HG03280 (cell line): ENCODE measurements at regions not wholly inside any gene's neighbourhood (a gene's known extent, or its start where the extent isn't known, plus 50 kb on each side); places are given as distances from the start of the nearest gene placed in this dataset.
"Not testable (repeated sequence)": the region's sequence is repeated elsewhere in the genome, so short reads cannot be mapped to it uniquely, and the experiment has no call there.

Experiments
- ATAC-seq: cut with Tn5 transposase; IDR thresholded peaks from one replicate; pipeline ENCODE4 v1.9.1; 2021; ENCODE audit warnings: mild to moderate bottlenecking, moderate library complexity; ENCODE audit not compliant: unreplicated experiment

DNA sequence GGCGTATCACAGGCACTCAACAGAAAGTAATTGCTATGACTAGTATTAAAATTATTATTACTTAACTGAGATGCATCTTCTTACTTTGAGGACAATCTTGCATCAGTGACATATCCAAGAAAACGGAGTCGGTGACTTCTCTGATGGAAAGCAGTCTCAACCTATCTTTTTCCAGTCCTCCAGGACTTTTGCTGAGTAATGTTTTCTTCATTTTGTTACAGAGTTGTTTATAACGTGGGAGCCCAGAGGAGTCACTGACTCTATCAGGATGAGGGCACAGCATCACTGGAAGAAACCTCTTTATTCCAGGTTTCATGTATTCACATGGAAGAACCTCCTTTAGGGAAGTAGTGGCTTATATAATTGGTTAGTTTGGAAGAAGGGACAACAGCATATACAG is 51.5 kb upstream of the MELK start:
- ATAC-seq: no peak

DNA sequence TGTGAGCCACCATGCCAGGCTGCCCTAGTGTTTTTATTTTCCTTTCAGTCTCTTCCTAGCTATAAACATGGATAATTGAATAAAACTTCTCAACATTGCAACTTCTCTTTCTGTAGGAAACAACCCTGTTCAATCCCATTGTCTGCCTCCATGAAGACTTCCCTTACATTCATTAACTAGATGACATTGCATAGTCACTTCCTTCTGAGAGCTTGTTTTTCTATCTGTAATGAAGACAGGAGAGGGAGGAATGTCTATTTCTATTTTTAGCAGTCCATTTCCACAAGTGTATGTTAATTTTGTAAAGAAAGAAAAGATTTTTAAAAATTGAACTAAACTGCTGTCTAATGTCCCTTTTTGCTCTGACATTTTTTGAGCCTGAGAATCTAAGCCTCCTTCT is 55.6 kb upstream of the MELK start:
- no peak for ATAC-seq

DNA sequence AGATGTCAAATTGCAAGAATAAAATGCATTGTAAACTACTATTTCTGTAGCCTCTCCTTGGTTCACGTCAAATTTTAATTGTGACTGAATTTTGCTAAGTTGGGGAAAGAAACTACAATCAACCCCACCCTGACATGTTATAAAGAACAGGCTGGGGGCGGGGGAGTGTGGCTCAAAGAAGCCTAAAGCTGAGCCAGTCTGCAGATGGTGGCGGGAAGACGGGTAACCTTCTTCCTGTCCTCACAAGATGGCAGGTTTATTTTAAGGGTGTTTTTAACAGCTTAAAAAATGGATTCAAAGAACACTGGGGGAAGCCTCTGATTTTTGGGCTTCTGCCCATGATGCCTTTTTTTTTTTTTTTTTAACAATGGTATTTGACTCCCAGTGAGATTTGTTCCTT is 68.5 kb upstream of the MELK start:
- ATAC-seq: no peak

DNA sequence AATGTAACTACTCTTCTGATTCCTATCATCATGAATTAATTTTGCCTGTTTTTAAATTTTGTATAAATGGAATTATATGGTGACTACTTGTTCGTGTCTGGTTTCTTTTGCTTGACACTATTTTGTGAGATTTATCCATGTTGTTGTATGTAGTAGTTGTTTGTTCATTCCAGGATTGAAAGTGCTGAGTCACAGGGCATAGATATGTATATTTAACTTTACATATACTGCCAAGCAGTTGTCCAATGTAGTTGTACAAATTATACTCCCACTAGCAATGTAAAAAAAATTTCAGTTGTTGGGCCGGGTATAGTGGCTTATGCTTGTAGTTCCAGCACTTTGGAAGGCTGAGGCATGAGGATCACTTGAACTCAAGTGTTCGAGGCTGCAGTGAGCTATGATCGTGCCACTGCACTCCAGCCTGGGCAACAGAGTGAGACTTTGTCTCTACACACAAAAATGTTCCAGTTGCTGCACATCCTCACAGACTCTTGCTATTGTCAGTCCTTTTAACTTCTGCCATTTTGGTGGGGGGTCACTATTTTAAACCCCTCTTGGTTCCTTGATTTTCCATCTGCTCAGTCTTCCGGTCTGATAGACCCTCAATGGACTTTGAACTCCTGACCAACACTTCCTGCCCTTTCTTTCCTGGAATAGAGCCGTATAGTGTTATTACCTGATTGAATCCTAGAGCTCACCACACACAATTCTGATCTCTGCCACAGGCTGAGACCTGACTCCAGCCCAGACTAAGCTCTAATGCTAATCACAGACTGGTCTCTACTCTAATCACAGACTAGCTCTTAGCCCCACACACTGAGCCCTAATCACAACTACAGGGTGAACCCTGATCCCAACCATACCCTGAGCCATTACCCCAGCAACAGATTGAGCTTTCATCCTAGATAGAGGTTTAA is 69.3 kb upstream of the MELK start:
- ATAC-seq: no peak

DNA sequence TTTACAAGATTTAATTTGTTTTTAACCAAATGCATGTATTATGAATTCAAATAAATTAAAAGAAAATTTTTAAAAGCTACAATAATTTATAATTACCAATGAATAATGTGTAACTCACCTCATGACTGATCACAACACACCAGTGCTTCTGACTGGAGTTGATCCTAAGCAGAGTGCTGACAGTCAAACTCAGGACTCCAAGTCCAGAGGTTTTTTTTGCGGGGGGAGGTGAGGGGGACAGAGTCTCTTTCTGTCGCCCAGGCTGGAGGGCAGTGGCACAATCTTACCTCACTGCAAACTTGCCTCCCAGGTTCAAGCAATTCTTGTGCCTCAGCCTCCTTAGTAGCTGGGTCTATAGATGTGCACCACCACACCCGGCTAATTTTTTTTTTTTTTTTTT is 71.0 kb upstream of the MELK start:
- ATAC-seq: no peak

DNA sequence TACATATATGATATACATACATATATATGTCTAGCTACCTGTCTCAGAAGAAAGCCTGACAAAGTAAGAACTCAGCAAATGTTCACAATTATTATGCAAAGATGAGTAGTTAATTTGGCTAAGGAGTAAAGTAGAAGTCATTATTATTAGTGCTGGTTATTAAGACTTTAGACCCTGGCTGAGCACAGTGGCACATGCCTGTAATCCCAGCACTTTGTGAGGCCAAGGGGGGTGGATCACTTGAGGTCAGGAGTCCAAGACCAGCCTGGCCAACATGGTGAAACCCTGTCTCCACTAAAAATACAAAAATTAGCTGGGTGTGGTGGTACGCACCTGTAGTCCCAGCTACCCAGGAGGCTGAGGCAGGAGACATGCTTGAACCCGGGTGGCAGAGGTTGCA is 71.8 kb upstream of the MELK start:
- not testable (repeated sequence) for ATAC-seq

DNA sequence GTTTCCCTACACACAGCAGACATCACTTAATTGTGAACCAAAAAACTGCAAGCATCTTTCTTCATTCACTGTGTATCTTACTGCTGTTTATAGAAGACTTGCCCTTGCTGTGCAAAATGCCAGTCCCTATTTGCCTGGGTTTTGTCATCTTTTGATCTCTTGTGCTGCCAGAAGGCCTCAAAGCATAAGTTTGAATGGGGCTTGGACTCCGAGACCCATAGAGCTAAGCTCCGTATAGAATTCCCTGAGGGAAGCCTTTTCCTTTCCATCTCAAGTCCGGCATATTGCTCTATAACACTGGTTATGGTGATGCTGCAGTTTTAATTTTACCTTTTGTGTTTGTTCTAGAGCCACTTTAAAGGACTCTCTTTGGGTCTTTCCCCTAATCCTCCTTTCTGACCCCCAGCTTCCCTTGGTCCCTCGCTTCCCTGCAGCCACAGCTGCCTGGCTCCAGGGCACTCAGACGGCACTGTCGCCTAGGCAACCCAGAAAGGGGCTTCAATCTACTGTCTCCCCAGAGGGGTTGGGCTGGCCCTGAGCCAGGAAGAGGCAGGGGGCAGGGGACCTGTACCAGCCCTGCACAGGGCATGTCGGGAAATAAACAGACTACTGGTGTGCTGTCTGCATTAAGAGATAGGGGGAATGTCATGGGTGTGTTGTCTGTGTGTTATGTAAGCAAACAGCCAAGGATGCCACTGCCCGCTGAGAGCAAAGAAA is 73.4 kb upstream of the MELK start:
- ATAC-seq: no peak

DNA sequence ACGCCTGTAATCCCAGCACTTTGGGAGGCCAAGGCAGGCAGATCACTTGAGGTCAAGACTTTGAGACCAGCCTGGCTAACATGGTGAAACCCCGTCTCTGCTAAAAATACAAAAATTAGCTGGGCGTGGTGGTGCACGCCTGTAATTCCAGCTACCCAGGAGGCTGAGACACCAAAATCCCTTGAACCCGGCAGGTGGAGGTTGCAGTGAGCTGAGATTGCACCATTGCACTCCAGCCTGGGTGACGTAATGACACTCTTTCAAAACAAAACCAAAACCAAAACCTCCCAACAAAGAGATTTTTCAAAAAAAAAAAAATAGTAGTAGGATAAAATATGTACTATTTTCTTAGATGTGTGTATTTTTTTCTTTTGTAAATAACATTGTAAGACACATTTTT is 79.1 kb upstream of the MELK start:
- not testable (repeated sequence) for ATAC-seq

DNA sequence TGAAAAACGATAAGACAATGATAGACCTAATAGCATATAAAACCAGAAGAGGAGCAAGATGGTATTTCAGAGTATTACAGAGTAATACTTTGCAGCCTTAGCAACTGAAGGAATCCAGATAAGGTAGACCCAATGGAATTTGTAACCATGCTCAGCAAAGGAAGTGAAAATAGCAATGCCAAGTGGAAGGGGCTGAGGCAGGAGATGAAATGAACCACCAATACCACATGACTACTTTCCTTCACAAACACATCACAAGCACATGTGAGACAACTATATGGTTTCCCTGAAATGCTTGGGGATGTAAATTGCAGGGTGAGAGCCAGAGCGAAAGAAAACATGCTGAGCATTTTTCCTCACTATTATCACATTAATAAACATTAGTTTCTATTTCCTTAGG is 79.8 kb upstream of the MELK start:
- no peak for ATAC-seq

DNA sequence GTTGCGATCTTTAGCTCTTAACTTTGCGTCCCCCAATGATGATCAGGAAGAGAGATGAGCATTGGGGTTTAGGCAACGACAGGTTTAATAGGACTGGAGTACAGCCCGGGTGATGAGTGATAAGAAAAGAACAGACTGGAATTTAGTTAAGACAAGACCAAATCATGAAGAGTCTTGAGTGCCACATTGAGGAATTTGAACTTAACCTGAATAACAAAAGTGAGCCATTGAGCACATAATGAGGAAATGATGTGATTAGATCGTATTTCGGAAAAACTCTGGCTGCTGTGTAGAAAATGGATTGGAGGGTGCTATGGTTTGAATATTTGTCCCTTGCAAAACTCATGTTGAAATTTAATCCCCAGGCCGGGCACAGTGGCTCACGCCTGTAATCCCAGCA is 83.2 kb upstream of the MELK start:
- ATAC-seq: no peak

DNA sequence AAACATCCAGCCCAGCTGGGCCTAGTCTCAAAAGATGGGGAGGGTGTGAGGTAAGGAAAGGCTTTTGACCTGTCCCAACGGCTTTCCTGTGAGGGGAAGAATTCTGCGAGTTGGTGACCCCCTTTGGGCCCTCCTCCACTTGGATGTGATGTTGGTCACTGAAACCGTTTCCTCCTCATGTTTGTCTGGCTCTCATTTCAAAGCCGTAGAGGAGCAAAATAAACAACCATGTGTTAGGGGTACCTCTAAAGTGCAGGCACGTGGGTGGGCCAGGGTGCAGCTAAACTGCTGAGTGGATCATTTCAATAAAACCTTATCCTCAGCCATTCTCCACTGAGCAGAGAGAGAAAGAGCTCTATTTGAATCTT is 84.3 kb upstream of the MELK start:
- ATAC-seq: no peak

DNA sequence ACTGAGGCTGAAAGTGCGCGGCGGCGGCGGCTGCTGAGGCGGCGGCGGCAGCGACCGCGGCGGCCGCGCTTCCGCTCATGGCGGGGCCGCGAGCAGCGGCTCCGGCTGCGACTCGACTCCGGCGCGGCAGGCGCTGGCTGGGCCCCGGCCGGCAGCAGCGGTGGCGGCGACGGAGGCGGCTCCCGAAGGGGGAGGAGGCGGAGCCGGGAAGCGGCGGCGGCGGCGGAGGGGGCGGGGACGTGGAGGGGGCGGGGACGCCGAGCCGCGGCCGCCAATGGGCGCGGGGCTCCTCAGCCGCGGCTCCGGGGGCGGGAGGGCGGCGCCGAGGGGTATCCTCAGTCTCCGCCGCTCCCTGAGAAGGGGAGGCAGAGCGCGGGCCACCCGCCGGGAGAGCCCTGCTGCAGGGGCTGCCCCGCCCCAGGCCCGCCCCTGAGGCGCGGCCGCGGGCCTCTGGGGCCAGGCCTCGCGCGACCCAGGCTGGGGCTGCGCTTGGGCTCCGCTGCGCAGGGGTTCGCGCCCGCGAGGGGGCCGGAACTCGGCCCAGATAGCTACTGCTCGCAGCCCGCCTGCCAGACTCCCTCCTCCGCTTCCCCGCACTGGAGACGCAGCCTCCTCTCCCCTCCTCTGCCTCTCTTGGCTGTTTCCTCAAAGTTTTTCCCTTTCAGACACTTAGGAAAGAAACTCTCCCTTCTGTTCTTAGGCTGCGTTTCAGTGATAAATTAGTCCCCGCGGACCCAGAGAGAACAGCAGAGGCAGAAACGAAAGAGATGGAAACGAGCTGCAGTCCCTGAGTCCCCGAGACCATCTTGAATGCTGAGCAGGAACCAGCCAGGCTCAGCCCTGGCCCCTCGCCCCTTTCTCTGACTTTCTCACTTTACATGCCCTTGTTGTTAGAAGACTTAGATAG is 85.0 kb upstream of the MELK start:
- ATAC-seq: peak; percentile 83

DNA sequence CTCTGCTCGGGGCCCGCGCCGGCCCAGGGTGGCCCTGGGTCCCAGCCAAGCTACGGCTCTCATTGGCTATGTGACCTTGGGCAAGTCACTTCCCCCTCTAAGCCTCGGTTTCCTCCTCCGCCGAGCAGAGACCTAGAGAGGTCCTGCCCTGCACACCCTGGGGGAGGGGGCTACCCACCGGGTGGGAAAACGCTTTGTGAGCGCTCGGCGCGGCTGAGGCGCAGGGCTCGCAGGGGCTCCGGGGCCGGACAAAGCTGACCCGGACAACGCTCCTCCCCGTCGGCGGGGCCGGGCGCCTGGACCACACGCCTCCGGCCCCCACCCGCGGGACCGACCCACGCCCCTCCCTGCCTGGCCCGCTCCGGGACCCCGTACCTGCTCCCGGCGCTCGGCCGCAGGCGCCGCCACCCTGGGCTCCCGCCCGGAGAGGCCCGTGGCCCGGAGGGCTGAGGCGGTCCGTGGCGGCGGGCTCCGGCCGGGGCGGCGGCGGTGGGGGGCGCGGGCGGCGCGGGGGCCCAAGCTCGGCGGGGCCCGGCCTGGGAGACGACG is 85.7 kb upstream of the MELK start:
- ATAC-seq: peak; percentile 36

DNA sequence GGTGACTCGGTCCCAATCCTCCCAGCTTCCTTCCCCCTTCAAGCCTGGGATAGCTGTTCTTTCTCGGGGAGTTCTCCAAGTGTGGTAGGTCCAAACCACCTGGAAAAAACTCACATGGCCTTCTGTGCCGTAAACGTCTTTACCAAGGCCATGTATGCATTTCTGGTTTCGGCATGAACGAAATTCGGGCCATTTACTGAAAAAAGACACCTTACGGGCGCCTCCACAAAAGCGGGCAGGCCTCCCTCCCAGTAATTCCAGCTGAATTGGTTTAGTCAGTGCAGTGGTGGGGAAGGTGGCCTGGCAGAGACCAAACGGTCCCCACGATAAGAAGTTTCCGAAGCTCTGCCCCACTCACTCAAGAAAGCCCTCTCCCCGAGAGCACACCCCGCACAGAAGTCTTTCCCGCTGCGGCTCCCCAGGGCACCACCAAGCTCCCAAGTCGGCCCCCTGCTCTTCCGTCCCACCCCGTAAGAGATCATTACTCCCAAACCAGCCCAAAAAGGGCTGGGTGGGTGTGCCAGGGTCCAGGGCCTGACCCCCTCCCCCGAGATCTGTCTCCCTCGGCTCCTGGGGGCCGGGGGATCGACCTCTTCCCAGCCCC is 86.3 kb upstream of the MELK start:
- peak; percentile 0 for ATAC-seq

DNA sequence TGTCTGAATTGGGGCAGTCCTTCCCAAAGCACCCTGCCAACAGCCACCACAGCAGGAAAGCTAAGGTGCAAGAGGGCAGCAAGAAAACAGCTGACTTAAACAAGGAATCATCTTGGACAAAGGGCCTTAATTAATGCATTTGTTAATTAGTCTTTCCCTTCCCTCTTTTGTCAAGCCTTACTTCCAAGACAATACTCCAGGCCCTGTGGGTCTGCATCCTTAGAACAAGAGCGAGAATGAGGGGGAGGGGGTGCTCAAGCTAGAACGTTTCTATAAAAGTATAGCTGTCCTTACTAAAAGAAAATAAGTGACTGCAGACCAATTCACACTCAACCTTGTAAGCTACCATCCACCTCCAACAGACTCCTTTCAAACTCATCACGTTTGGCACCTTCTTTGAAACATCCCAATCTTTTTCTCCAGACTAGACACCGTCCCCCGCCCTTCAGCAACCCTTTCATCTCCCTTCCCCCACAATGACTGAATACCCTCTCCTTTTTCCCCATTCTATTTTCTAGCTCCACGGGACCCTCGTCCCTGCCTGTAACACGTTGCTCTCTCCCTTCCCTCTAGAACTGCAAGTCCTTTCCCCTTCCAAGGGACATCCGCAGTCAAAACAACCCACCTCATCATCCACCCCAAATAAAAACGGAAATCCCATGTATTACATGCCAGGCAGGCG is 85.7 kb upstream of the RNF38 start:
- ATAC-seq: no peak

DNA sequence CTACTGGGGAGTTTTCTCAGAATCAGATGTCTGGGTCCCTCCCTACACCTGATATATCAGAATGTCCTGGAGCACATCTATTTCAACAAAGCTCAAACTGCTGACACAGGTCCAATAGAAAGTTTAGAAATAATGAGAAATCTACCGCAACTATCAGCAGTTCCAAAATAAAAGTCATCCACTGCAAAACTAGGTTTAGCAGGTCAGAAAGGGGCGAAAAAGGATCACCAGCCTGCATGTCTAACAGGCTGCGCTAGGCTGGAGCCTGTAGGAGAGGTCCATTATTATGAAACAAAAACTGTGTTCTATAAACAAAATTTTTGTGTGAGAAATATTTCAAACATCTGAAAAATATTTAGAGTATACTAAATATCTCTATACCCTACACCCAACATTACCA is 84.1 kb upstream of the RNF38 start:
- no peak for ATAC-seq

DNA sequence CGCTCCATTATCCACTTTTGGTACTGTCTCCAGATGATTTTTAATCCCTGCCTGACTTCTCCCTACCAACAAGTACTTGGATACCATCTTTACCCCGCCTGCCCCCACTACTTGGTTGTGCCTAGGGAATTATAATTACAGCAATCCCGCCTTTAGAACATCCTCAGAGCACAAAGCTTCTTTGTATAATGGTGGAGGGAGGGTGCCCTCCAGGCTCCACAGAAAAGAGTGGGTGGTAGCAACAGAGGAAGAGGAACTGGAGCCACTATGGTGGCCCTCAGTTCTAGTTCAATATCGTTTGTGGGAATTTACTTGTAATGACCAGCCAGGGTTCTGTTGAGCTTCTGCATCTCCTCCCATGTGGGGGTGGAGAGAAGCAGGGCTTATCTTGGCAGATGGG is 79.0 kb upstream of the RNF38 start:
- no peak for ATAC-seq

DNA sequence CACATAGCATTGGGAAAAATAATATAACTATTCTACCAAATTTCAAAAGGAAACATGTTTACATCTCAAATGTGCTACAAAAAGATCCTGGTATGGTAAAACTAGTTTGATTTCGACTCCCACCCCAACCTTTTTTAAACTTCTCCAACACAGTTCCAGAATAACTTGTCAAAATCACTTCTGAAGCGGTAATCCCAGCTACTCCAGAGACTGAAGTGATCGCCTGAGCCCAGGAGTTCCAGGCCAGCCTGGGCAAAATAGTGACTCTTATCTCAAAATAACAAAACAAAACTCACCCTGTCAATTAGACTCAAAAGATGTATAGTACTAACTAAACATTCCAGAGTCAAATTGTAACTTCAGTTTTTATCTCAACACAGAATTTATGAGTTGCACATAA is 71.3 kb upstream of the RNF38 start:
- ATAC-seq: no peak

DNA sequence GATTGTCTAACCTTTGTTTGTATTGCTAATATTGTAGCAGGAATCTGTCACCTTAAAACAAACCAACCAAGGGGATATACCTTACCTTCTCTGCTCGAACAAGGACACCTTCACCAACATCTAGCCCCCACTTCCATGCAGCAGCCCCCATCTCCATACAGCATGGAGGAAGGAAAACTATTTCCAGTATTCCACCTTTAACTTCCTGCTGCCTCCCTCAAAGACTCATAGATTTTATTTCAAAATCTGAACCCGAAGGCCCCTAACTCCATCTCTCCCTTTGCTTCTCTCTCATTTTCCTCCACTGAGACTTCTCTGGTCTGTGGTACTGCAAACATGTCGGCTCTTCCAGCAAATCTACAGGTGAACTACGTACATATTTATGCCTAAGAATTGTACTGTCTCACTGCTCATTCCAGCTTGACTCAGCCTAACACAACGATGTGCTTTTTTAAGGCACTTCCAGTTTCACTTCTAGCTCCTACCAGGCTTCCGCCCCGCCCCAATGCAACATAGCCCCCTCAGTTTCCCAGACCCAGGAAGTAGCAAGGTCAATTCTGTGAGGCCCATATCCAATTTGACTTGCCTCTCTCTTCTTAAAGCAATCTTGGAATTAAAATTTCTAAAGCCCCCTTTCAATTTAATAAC is 70.7 kb upstream of the RNF38 start:
- peak; percentile 78 for ATAC-seq

DNA sequence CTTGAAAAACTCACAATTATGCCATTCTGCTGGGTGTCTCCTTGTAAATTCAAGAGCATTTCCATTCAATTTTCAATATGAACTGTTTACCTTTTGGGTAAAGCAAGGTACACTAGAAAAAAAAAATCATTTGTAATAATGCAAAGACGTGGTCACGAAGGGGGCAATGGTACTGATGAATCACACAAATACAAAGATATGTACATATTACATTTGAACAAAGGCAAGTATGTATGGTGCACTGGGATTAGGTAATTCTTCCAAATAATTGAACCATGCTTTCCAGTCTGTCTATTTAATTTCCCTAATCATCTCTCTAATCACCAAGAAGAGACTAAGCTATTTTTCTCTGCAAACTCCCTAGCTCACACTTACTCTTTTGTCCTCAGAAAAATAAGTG is 63.4 kb upstream of the RNF38 start:
- ATAC-seq: no peak
